ENCODE measurements at regions not wholly inside any gene's neighbourhood (a gene's known extent, or its start where the extent isn't known, plus 50 kb on each side); places are given as distances from the start of the nearest gene placed in this dataset.
"Not testable (repeated sequence)": the region's sequence is repeated elsewhere in the genome, so short reads cannot be mapped to it uniquely, and the experiment has no call there.

DNA sequence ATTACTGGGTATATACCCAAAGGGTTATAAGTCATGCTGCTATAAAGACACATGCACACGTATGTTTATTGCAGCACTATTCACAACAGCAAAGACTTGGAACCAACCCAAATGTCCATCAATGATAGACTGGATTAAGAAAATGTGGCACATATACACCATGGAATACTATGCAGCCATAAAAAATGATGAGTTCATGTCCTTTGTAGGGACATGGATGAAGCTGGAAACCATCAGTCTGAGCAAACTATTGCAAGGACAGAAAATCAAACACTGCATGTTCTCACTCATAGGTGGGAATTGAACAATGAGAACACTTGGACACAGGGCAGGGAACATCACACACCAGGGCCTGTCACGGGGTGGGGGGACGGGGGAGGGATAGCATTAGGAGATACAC lies 254.9 kb upstream of the AGTR2 start:
- H4K91ac ChIP-seq (ENCODE audit: low read length); H3K9ac ChIP-seq (ENCODE audit: low read length); H2BK120ac ChIP-seq (ENCODE audit: low read depth, low read length); DNase-seq; H3K18ac ChIP-seq (ENCODE audit: low read depth in 1 of 2, low read length in 2 of 2); H3K4me2 ChIP-seq (ENCODE audit: low read length, poor library complexity, severe bottlenecking); H3K23ac ChIP-seq (ENCODE audit: low read length in 2 of 2); H2AFZ ChIP-seq (ENCODE audit: low read depth, low read length); H3K27ac ChIP-seq (ENCODE audit: low read length, poor library complexity, severe bottlenecking); H2BK15ac ChIP-seq (ENCODE audit: low read depth, poor library complexity, severe bottlenecking); H4K8ac ChIP-seq (ENCODE audit: low read length); H3K4me3 ChIP-seq (ENCODE audit: insufficient read depth in 1 of 2, low read depth in 1 of 2, low read length in 2 of 2); H3K14ac ChIP-seq (ENCODE audit: low read length in 2 of 2); H3K79me1 ChIP-seq (replicated peaks; ENCODE audit: low read length, poor library complexity, severe bottlenecking); H3K4me1 ChIP-seq (ENCODE audit: control insufficient read depth, insufficient read depth, low read depth, low read length); H2AK5ac ChIP-seq (ENCODE audit: low read length, severe bottlenecking); H2BK12ac ChIP-seq (ENCODE audit: low read length in 2 of 2); H2BK5ac ChIP-seq (ENCODE audit: low read depth, low read length, poor library complexity, severe bottlenecking); H3K36me3 ChIP-seq (ENCODE audit: control insufficient read depth in 1 of 2, insufficient read depth in 2 of 2, low read depth in 1 of 2, low read length in 2 of 2); H3K4ac ChIP-seq (ENCODE audit: low read depth in 1 of 2, low read length in 2 of 2): not testable (repeated sequence)
- no CpG with 5 or more reads among the region's 3 CpGs for WGBS
- Histone ChIP-seq H3K9me3 (ENCODE audit: control insufficient read depth, low read length) (peaks cover 54% of the 10 kb centered on the region), H3K27me3 (ENCODE audit: control insufficient read depth in 1 of 2, insufficient read depth in 1 of 2, low read length in 2 of 2) (peaks cover 0 to 17% of the 10 kb centered on the region in 2 experiments)

DNA sequence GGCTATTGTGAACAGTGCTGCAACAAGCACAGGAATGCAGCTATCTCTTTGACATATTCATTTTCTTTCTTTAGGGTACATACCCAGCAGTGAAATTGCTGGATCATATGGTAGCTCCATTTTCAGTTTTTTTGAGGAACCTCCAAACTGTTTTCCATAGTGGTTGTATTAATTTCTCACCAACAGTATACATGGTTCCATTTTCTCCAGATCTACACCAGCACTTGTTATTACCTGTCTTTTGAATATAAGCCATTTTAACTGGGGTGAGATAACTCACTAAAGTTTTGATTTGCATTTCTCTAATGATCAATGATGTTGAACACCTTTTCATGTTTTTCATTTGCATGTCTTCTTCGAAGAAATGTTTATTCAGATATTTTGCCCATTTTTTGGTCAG lies 241.1 kb upstream of the AGTR2 start:
- Histone ChIP-seq H3K9ac (ENCODE audit: low read length) (no peak overlapping the region), H3K14ac (ENCODE audit: low read length in 2 of 2) (no peak overlapping the region), H3K27me3 (ENCODE audit: control insufficient read depth in 1 of 2, insufficient read depth in 1 of 2, low read length in 2 of 2) (peaks cover 0 to 12% of the 10 kb centered on the region in 2 experiments), H2BK5ac (ENCODE audit: low read depth, low read length, poor library complexity, severe bottlenecking) (no peak overlapping the region), H3K4ac (ENCODE audit: low read depth in 1 of 2, low read length in 2 of 2) (no peak overlapping the region), H3K4me3 (ENCODE audit: insufficient read depth in 1 of 2, low read depth in 1 of 2, low read length in 2 of 2) (no peak overlapping the region), H3K9me3 (ENCODE audit: control insufficient read depth, low read length) (peaks cover 86% of the 10 kb centered on the region), H2BK120ac (ENCODE audit: low read depth, low read length) (no peak overlapping the region), H4K91ac (ENCODE audit: low read length) (no peak overlapping the region), H3K4me2 (ENCODE audit: low read length, poor library complexity, severe bottlenecking) (no peak overlapping the region), H3K18ac (ENCODE audit: low read depth in 1 of 2, low read length in 2 of 2) (no peak overlapping the region), H4K8ac (ENCODE audit: low read length) (no peak overlapping the region), H3K23ac (ENCODE audit: low read length in 2 of 2) (no peak overlapping the region), H2AK5ac (ENCODE audit: low read length, severe bottlenecking) (no peak overlapping the region), H2BK12ac (ENCODE audit: low read length in 2 of 2) (no peak overlapping the region), H3K79me1 (replicated peaks; ENCODE audit: low read length, poor library complexity, severe bottlenecking) (no peaks in the 10 kb centered on the region), H2AFZ (ENCODE audit: low read depth, low read length) (no peak overlapping the region), H3K36me3 (ENCODE audit: control insufficient read depth in 1 of 2, insufficient read depth in 2 of 2, low read depth in 1 of 2, low read length in 2 of 2) (no peaks in the 10 kb centered on the region), H3K4me1 (ENCODE audit: control insufficient read depth, insufficient read depth, low read depth, low read length) (no peaks in the 10 kb centered on the region), H3K27ac (ENCODE audit: low read length, poor library complexity, severe bottlenecking) (no peak overlapping the region), H2BK15ac (ENCODE audit: low read depth, poor library complexity, severe bottlenecking) (no peak overlapping the region)
- 100% methylated on average over 1 of the region's 1 CpG for WGBS
- DNase-seq = no peak

DNA sequence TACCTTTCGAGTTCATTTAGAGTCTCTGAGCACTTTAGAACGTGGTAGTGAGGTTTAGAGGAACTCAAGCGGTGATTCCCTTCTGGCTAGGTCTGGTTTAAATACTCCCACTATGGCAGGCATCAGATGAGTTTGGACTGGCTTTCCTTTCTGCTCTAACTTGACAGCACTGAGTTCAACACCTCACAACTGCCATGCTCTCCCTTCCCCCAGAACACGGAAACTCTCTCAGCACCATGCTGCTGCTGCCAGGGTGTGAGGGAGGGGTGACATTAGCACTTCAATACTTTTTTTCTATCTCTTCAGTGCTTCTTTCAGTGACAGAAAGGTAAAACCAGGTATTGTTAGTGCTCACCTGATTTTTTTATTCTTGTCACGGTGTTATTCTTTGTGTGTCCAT lies 234.5 kb upstream of the AGTR2 start:
- Histone ChIP-seq H3K36me3 (ENCODE audit: control insufficient read depth in 1 of 2, insufficient read depth in 2 of 2, low read depth in 1 of 2, low read length in 2 of 2) (peaks cover 0 to 4% of the 10 kb centered on the region in 2 experiments), H4K91ac (ENCODE audit: low read length) (no peak overlapping the region), H3K4me2 (ENCODE audit: low read length, poor library complexity, severe bottlenecking) (no peak overlapping the region), H3K9ac (ENCODE audit: low read length) (no peak overlapping the region), H2AK5ac (ENCODE audit: low read length, severe bottlenecking) (no peak overlapping the region), H3K27ac (ENCODE audit: low read length, poor library complexity, severe bottlenecking) (no peak overlapping the region), H3K4me3 (ENCODE audit: insufficient read depth in 1 of 2, low read depth in 1 of 2, low read length in 2 of 2) (no peak overlapping the region), H3K9me3 (ENCODE audit: control insufficient read depth, low read length) (peaks cover 71% of the 10 kb centered on the region), H3K18ac (ENCODE audit: low read depth in 1 of 2, low read length in 2 of 2) (no peak overlapping the region), H2AFZ (ENCODE audit: low read depth, low read length) (no peak overlapping the region), H2BK12ac (ENCODE audit: low read length in 2 of 2) (no peak overlapping the region), H2BK5ac (ENCODE audit: low read depth, low read length, poor library complexity, severe bottlenecking) (no peak overlapping the region), H4K8ac (ENCODE audit: low read length) (no peak overlapping the region), H3K4me1 (ENCODE audit: control insufficient read depth, insufficient read depth, low read depth, low read length) (no peaks in the 10 kb centered on the region), H3K27me3 (ENCODE audit: control insufficient read depth in 1 of 2, insufficient read depth in 1 of 2, low read length in 2 of 2) (peaks cover 0 to 28% of the 10 kb centered on the region in 2 experiments), H3K79me1 (replicated peaks; ENCODE audit: low read length, poor library complexity, severe bottlenecking) (peaks cover 5% of the 10 kb centered on the region), H3K14ac (ENCODE audit: low read length in 2 of 2) (no peak overlapping the region), H3K23ac (ENCODE audit: low read length in 2 of 2) (no peak overlapping the region), H2BK15ac (ENCODE audit: low read depth, poor library complexity, severe bottlenecking) (no peak overlapping the region), H2BK120ac (ENCODE audit: low read depth, low read length) (no peak overlapping the region), H3K4ac (ENCODE audit: low read depth in 1 of 2, low read length in 2 of 2) (no peak overlapping the region)
- no CpG with 5 or more reads among the region's 5 CpGs for WGBS
- no peak for DNase-seq

DNA sequence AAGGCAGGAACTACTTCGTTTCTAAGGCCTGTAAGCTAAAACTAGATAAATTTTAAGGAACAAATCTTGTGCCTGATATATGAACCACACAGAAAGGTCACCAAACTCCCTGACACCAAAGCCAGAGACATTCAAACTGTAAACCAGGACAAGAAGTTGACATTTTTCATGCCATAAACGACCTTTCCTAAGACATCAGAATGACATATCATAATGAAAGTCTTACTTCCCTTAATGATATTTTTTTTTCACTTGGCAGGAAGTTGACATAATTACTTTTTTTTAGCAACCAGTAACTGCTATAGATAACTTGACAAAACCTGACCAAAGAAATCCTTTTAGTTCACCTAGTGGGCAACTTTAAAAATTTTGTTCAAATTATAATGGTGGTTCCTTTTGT lies 231.5 kb upstream of the AGTR2 start:
- H2BK5ac ChIP-seq (ENCODE audit: low read depth, low read length, poor library complexity, severe bottlenecking) = no peak overlapping the region
- H3K79me1 ChIP-seq (replicated peaks; ENCODE audit: low read length, poor library complexity, severe bottlenecking) = peaks cover 12% of the 10 kb centered on the region
- peaks cover 61% of the 10 kb centered on the region for H3K9me3 ChIP-seq (ENCODE audit: control insufficient read depth, low read length)
- H3K4me1 ChIP-seq (ENCODE audit: control insufficient read depth, insufficient read depth, low read depth, low read length) = no peaks in the 10 kb centered on the region
- peaks cover 0 to 4% of the 10 kb centered on the region in 2 experiments for H3K36me3 ChIP-seq (ENCODE audit: control insufficient read depth in 1 of 2, insufficient read depth in 2 of 2, low read depth in 1 of 2, low read length in 2 of 2)
- H2BK120ac ChIP-seq (ENCODE audit: low read depth, low read length) = no peak overlapping the region
- DNase-seq = no peak
- H3K23ac ChIP-seq (ENCODE audit: low read length in 2 of 2) = no peak overlapping the region
- WGBS = 71% methylated on average over 2 of the region's 2 CpGs
- no peak overlapping the region for H3K4ac ChIP-seq (ENCODE audit: low read depth in 1 of 2, low read length in 2 of 2)
- H3K27me3 ChIP-seq (ENCODE audit: control insufficient read depth in 1 of 2, insufficient read depth in 1 of 2, low read length in 2 of 2) = peaks cover 0 to 34% of the 10 kb centered on the region in 2 experiments
- H4K8ac ChIP-seq (ENCODE audit: low read length) = no peak overlapping the region
- H3K27ac ChIP-seq (ENCODE audit: low read length, poor library complexity, severe bottlenecking) = no peak overlapping the region
- no peak overlapping the region for H3K4me2 ChIP-seq (ENCODE audit: low read length, poor library complexity, severe bottlenecking)
- H2AFZ ChIP-seq (ENCODE audit: low read depth, low read length) = no peak overlapping the region
- H3K18ac ChIP-seq (ENCODE audit: low read depth in 1 of 2, low read length in 2 of 2) = no peak overlapping the region
- H3K14ac ChIP-seq (ENCODE audit: low read length in 2 of 2) = no peak overlapping the region
- no peak overlapping the region for H2BK15ac ChIP-seq (ENCODE audit: low read depth, poor library complexity, severe bottlenecking)
- no peak overlapping the region for H3K9ac ChIP-seq (ENCODE audit: low read length)
- no peak overlapping the region for H4K91ac ChIP-seq (ENCODE audit: low read length)
- no peak overlapping the region for H3K4me3 ChIP-seq (ENCODE audit: insufficient read depth in 1 of 2, low read depth in 1 of 2, low read length in 2 of 2)
- no peak overlapping the region for H2BK12ac ChIP-seq (ENCODE audit: low read length in 2 of 2)
- no peak overlapping the region for H2AK5ac ChIP-seq (ENCODE audit: low read length, severe bottlenecking)

Measured in mesenchymal stem cell (in vitro differentiated cells and primary cell).